ENCODE measurements at regions not wholly inside any gene's neighbourhood (a gene's known extent, or its start where the extent isn't known, plus 50 kb on each side); places are given as distances from the start of the nearest gene placed in this dataset.

- no peak for TF ChIP-seq POLR2A (IDR thresholded peaks at IDR 0.05)
- no peak for TF ChIP-seq CTCF (IDR thresholded peaks at IDR 0.05)
Observed at GRCh38 chr2:138171244-138171643, 207.0 kb downstream of the HNMT start.

Data from lower leg skin (tissue), 3 donors.